DMS153 (cell line): ENCODE measurements at regions not wholly inside any gene's neighbourhood (a gene's known extent, or its start where the extent isn't known, plus 50 kb on each side); places are given as distances from the start of the nearest gene placed in this dataset.

Experiments
- DNase-seq: peaks from one replicate; lab custom pipeline; 2025; lab: John Stamatoyannopoulos, UW

GRCh38 chr10:16360001-16360400, 76.8 kb upstream of the PTER start:
- DNase-seq: no peak

- no peak for DNase-seq
Measured at GRCh38 chr10:16360425-16360824, 76.4 kb upstream of the PTER start.

- DNase-seq: no peak
Measured at GRCh38 chr10:16361086-16361485, 75.7 kb upstream of the PTER start.

- DNase-seq: no peak
Measured at GRCh38 chr10:16363741-16364140, 73.1 kb upstream of the PTER start.

- DNase-seq: no peak
Measured at GRCh38 chr10:16367621-16368292, 69.1 kb upstream of the PTER start.

- no peak for DNase-seq
Measured at GRCh38 chr10:16381083-16381482, 55.7 kb upstream of the PTER start.

- no peak for DNase-seq
Measured at GRCh38 chr10:16384021-16384420, 52.8 kb upstream of the PTER start.

- peak; percentile 43 for DNase-seq
Measured at GRCh38 chr10:16386855-16387254, 50.0 kb upstream of the PTER start.
